Activated T-helper 17 cell treated with anti-CD3 and anti-CD28 coated beads, Interleukin-2, amount 50 U/mL, for 72 hours (primary cell): ENCODE measurements at regions not wholly inside any gene's neighbourhood (a gene's known extent, or its start where the extent isn't known, plus 50 kb on each side); places are given as distances from the start of the nearest gene placed in this dataset.

Experiments
- ATAC-seq: fragments of 150-1000 bp; cut with Tn5 transposase; replicated peaks from 2 replicates; pipeline ENCODE4 v1.10.0; 2021; ENCODE audit warnings: mild to moderate bottlenecking, moderate library complexity
- H3K27ac Mint-ChIP-seq: one replicate; pipeline ENCODE4 v1.8.0; 2022; ENCODE audit warnings: mixed read lengths
- H3K27me3 Mint-ChIP-seq: one replicate; pipeline ENCODE4 v1.8.0; 2022; ENCODE audit warnings: mixed read lengths
- H3K36me3 Mint-ChIP-seq: one replicate; pipeline ENCODE4 v1.8.0; 2022; ENCODE audit warnings: low read depth, mild to moderate bottlenecking, mixed read lengths
- H3K4me1 Mint-ChIP-seq: one replicate; pipeline ENCODE4 v1.8.0; 2022; ENCODE audit warnings: mixed read lengths
- H3K4me3 Mint-ChIP-seq: one replicate; pipeline ENCODE4 v1.8.0; 2022; ENCODE audit warnings: mild to moderate bottlenecking, mixed read lengths
- H3K9me3 Mint-ChIP-seq: one replicate; pipeline ENCODE4 v1.8.0; 2022; ENCODE audit warnings: mixed read lengths

DNA sequence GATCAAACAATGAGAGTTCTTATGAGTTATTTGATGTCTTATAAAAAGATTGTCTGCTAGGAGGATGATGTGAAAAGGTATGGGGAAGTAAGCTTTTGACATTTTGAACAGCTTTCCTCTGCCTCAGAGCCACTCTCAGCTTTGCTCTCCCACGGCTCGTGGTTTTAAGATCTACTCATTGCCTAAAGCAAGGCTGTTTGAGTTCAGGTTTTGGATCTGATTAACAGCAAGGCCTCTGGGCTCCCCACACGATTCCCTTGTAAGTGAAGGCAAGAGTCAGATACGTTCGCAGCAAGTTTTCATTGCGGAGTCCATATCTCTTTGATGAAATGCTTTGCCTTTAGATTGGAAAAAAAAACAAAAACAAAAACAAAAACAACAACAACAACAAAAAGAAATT is 515.0 kb upstream of the SALL1 start:
- Mint-ChIP-seq H3K4me3 (no peak overlapping the region), H3K36me3 (no peaks in the 10 kb centered on the region), H3K27me3 (no peaks in the 10 kb centered on the region), H3K4me1 (no peaks in the 10 kb centered on the region), H3K27ac (no peak overlapping the region), H3K9me3 (peaks cover 19% of the 10 kb centered on the region)
- ATAC-seq, result no peak

DNA sequence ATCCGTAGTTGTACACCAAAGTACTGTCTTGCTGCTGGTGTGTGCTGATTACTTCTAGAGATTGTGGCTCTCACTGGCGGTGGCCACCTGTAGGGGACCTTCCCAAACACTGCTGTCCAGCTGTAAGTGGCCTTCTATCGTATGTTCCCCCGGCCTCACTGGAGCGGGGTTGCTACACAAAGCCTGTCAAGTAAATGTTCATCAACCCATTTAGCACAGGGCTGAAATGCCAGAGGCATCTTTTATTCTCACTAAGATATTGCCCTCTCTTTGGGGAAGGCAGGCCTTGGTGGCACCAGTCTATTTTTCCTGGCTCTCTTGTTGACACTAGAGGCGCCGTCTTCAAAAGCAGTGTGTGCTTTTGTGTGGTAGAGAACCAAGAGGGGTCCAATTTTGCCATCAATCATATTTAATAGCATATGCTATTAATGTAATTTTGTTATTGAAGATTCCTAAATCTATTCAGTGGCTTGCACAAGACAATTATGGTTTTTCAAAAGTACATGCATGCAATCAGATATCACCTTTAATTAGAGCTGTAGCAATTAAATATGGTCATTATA is 514.4 kb upstream of the SALL1 start:
- Mint-ChIP-seq H3K27me3 (no peaks in the 10 kb centered on the region), H3K27ac (no peak overlapping the region), H3K36me3 (no peaks in the 10 kb centered on the region), H3K4me1 (no peaks in the 10 kb centered on the region), H3K4me3 (no peak overlapping the region), H3K9me3 (peaks cover 17% of the 10 kb centered on the region)
- no peak for ATAC-seq

DNA sequence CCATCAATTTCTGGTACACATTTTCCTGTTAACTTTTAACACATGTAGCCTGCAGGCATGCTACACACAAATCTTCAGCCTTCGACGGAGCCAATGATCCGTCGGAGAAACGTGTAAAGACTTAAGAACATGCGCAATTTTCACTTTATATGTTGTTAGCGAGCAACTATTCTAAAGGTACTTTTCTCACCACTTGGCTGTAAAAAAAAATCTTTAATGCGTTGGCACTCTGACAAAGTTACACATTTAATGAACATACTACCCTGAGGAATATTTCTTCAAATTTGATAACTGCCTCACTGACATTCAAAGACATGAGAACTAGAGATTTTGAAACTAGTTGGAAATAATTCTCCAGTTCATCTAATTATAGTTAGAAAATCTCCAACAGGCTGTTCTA is 507.5 kb upstream of the SALL1 start:
- ATAC-seq, result no peak
- Mint-ChIP-seq H3K9me3 (peaks cover 19% of the 10 kb centered on the region), H3K36me3 (no peaks in the 10 kb centered on the region), H3K4me1 (no peaks in the 10 kb centered on the region), H3K4me3 (no peak overlapping the region), H3K27me3 (no peaks in the 10 kb centered on the region), H3K27ac (no peak overlapping the region)

DNA sequence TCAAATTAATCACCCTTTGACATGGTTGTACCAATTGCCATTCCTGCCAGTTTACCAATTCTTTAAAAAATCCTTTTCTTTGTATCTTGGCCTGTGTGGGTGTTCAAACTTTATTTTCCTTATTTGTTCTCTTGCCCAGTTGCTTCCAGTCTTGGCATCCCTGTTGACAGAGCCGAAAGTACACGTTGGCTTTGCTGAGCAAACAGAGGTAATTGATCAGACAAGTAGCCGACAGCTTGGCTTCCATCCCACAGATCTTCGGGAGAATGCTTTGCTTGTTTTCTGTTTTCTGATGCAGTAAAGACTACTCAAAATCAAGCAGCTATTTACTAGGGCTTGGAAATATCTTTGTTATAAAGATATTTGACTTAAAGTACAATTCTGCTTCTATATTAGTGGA is 506.8 kb upstream of the SALL1 start:
- ATAC-seq, result no peak
- Mint-ChIP-seq H3K4me1 (no peaks in the 10 kb centered on the region), H3K27ac (no peak overlapping the region), H3K4me3 (no peak overlapping the region), H3K27me3 (no peaks in the 10 kb centered on the region), H3K9me3 (peaks cover 17% of the 10 kb centered on the region), H3K36me3 (no peaks in the 10 kb centered on the region)

DNA sequence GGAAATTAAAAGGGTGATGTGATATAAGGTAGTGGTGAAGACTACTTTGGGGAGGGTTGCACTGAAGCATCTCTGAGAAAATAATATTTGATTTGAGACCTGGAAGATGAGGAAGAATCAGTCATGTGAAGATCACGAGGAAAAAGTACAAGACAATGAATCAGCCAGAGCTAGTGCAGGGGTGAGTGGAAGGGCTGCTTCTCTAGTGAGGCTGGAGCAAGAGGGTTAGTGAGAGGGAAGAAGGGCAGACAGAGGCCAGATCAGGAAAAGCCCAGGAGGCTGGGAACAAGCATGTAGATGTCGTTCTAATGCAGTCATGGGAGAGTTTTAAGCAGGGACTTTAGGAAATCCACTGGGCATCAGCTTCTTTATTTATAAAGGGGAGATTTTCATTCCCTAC is 504.2 kb upstream of the SALL1 start:
- ATAC-seq, result no peak
- H3K27me3 Mint-ChIP-seq, result no peaks in the 10 kb centered on the region
- H3K36me3 Mint-ChIP-seq, result no peaks in the 10 kb centered on the region

DNA sequence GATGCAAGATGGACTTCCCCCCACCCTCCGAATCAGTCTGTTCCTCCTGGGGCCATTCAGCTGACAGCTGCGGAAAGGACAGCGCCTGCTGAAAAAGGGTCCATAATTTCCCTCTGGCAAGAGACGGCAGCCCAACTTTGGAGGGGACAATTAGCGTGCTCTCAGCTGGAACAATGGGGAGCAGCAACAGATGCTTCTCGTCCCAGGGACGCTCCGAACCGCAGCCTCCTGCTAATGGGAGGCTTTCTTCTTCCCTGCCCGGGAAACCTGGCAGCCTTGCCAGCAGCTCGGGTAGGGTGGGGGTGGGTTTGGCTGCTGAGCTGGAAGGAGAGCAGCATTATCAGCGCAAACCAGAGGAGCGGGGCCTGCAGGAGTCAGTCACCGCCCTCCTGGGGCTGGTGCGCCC is 500.0 kb upstream of the SALL1 start:
- H3K9me3 Mint-ChIP-seq, result peaks cover 10% of the 10 kb centered on the region
- H3K4me3 Mint-ChIP-seq, result no peak overlapping the region
- H3K27ac Mint-ChIP-seq, result no peak overlapping the region
- no peaks in the 10 kb centered on the region for H3K4me1 Mint-ChIP-seq
- no peaks in the 10 kb centered on the region for H3K36me3 Mint-ChIP-seq
- no peak for ATAC-seq
- no peaks in the 10 kb centered on the region for H3K27me3 Mint-ChIP-seq

More for the DNA sequence above, 504.2 kb upstream of the SALL1 start:
- Mint-ChIP-seq H3K4me3 (no peak overlapping the region), H3K27ac (no peak overlapping the region), H3K9me3 (peaks cover 17% of the 10 kb centered on the region), H3K4me1 (no peaks in the 10 kb centered on the region)

DNA sequence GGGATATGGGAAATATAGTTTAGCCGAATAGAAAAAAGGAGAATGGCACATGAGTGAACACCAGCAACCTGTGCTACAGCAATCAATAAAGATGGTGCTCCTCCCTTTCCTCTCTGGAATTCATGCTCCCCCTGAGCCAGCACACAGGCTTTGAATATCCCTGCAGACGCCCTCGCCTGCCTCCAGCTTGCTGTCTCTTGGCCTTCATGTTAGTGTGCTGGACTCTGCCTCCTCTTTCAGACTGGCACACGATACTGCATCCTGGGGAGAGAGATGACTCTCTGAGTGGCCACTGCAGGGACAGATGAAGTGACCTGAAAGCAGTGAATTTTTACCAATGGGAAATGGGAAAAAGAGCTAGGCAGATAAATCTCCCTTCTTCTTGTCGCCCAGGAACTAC is 498.6 kb upstream of the SALL1 start:
- Mint-ChIP-seq H3K4me3 (no peak overlapping the region), H3K9me3 (peaks cover 5% of the 10 kb centered on the region), H3K27ac (no peak overlapping the region), H3K4me1 (no peaks in the 10 kb centered on the region), H3K27me3 (no peaks in the 10 kb centered on the region), H3K36me3 (no peaks in the 10 kb centered on the region)
- ATAC-seq, result no peak

DNA sequence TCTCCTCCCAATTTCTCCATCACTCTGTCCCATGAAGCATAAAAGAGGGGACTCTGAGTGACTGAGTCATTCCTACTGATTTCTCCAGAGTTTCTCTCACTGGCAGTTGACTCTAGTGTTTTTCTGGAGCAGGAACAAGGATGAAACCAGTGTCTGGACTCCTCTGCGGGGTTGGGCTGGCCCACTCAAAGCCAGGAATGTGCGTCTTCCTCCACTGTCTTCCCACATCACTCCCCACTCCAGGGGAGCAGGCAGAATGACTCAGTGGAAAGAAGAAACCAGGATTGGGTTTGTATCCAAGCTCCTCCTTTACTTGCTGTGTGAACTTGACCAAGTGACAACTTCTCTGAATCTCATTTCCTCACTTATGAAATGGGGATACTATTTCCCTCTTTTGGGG is 497.5 kb upstream of the SALL1 start:
- Mint-ChIP-seq H3K4me1 (no peaks in the 10 kb centered on the region), H3K9me3 (peaks cover 1% of the 10 kb centered on the region), H3K27ac (no peak overlapping the region), H3K4me3 (no peak overlapping the region), H3K27me3 (no peaks in the 10 kb centered on the region), H3K36me3 (no peaks in the 10 kb centered on the region)
- no peak for ATAC-seq

DNA sequence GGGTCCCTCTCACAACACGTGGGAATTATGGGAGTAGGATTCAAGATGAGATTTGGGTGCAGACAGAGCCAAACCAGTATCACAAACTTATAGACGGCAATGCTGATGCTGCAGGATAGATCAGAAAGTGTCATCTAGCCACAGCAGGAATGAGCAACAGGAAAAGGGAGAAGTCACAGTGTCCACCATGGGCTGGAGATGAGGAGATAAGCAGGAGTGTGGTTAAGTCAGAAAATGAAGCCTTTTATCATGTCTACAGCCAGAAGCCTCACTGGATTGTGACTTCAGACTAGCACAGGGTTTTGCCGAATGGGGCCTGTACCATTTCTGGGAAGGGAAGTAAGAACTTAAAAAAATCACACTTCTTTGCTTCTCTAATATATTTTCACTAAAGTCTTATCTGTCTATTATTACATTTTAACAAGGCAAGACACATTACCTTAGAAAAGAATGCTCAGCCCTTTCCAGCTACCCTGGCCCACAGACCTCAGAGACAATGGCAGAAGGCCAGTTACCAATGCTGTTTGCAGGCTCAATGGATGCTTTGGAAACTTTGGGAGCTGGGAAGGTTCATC is 490.2 kb upstream of the SALL1 start:
- H3K9me3 Mint-ChIP-seq, result peaks cover 8% of the 10 kb centered on the region
- H3K27me3 Mint-ChIP-seq, result no peaks in the 10 kb centered on the region
- H3K4me3 Mint-ChIP-seq, result no peak overlapping the region
- H3K27ac Mint-ChIP-seq, result no peak overlapping the region
- no peak for ATAC-seq
- no peaks in the 10 kb centered on the region for H3K4me1 Mint-ChIP-seq
- H3K36me3 Mint-ChIP-seq, result no peaks in the 10 kb centered on the region

DNA sequence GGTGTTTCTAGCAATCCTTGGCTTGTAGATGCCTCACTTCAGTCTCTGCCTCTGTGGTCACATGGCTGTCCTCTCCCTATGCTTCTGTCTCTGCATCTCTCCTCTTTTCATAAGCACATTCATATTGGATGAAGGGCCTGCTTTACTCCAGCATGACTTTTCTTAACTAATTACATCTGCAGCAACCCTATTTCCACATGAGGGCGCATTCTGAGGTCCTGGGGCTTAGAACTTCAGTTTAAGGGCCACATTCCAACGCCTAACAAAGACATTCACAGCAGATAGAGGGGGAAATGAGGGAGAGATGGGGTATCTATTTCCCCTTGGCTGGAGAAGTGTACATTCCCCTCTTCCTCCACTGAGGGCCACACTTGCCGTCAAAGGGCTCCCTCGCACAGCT is 489.1 kb upstream of the SALL1 start:
- no peak overlapping the region for H3K27ac Mint-ChIP-seq
- H3K36me3 Mint-ChIP-seq, result no peaks in the 10 kb centered on the region
- H3K9me3 Mint-ChIP-seq, result peaks cover 11% of the 10 kb centered on the region

DNA sequence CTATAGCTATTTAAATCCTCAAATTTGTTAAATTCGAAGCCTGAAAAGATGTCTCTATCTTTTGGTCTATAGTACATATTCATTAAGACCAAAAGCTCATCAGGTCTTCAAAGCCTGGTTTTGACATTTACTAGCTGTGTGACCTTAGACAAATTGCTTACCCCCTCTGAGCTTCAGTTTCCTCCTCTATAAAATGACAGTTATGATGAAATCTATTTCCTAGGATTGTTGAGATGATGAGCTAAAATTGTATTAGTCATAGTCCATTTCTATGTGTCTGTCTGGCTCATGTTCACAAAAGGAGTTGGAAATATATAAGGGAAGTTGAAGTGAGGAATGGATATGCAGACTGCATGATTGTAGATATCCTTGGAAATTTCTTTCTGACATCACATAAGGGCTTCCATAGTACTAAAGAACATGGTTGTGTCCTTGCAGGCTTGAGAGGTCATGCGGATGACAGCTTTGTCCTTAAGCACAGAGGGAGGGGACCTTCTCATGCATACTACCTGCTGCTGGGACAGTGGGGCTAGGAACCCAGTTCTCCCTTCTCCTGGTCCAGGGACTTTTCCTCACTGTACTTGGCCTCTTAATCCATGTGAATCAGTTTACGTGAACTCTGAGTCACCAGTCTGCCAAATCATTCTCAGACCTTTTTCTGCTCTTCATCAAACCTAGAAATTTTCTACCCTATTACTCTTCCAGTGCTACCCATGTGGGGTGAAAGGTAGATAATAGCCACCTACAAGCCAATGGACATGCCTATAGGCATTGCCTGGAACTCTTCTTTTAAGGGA is 487.5 kb upstream of the SALL1 start:
- no peak overlapping the region for H3K4me3 Mint-ChIP-seq
- no peaks in the 10 kb centered on the region for H3K36me3 Mint-ChIP-seq
- H3K9me3 Mint-ChIP-seq, result peaks cover 13% of the 10 kb centered on the region
- no peaks in the 10 kb centered on the region for H3K27me3 Mint-ChIP-seq
- no peaks in the 10 kb centered on the region for H3K4me1 Mint-ChIP-seq
- ATAC-seq, result no peak
- H3K27ac Mint-ChIP-seq, result no peak overlapping the region

More for the DNA sequence above, 489.1 kb upstream of the SALL1 start:
- ATAC-seq, result no peak
- Mint-ChIP-seq H3K4me1 (no peaks in the 10 kb centered on the region), H3K4me3 (no peak overlapping the region), H3K27me3 (no peaks in the 10 kb centered on the region)

DNA sequence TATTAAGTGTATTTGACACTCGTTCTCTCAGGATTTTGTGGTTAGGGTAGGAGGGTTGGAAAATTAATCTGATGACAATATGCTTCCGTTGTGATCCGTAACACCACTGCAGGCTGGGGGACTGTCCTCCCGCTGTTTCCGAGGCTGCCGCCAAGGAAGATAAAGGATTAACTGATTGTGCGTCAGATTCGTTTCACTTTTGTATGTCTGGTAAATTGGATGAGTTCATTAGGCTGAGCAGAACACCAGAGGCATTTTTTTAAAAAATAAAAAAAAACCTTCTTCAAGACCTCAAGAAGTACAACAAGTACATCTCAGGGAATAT is 486.7 kb upstream of the SALL1 start:
- Mint-ChIP-seq H3K9me3 (peaks cover 13% of the 10 kb centered on the region), H3K36me3 (no peaks in the 10 kb centered on the region), H3K4me3 (no peak overlapping the region), H3K27ac (no peak overlapping the region), H3K4me1 (no peaks in the 10 kb centered on the region), H3K27me3 (no peaks in the 10 kb centered on the region)
- ATAC-seq, result no peak

DNA sequence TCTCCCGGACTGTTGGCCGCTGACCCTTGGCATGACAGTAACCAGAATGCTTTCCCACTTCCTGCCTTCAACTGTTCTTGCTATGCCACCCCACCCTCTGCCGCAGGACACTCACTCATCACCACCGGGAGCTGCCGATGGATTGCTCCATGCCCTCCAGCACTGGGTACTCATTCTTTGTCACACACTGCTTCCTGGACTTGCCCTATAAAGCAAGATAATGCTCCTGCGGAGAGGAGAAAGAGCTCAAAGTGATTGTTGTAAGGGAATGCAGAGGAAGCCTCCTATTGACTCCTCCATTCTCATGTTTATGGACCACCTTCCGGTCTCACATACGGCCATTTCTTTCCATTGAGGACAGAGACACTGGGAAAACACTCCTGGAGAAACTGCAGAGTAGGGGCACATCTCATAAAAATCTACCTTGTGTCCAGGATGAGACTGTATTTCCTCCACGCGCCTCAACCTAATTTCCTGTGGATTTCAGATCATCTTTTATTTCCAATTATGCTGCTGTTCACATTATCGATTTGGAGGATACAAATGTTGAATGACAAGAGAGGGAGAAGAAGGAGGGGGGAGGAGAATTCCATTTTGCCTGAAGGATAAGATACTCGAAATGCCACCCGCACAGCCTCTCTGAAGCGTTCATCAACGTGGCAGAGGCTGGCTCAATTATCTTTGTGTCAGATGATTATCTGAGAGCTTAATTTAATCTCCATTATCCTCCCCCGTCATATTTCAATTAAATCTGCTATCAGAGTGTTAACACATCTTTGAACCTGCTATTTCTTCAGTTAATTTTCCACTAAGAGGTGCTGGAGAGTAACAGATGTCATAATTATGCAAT is 486.1 kb upstream of the SALL1 start:
- peaks cover 16% of the 10 kb centered on the region for H3K9me3 Mint-ChIP-seq

DNA sequence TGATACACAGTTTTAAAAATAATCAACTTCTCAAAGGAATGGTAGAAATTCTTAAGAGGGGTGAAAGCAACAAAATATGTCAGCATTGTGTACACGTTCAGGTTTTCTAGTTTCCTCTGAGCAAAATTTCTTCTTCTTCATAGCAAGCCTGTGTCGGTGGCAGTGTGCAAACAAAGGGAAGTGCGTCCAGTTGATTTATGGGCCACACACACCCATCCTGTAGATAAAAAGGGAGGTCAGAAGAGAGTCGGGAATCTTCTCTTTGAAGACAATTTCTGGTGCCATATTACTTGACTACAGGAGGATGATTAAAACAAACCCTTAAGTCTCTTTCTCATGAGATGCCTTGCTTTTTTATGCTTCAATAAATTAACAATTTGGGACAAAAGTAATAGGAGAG is 484.1 kb upstream of the SALL1 start:
- Mint-ChIP-seq H3K4me1 (no peaks in the 10 kb centered on the region), H3K27me3 (no peaks in the 10 kb centered on the region), H3K36me3 (no peaks in the 10 kb centered on the region), H3K4me3 (no peak overlapping the region), H3K9me3 (peaks cover 17% of the 10 kb centered on the region), H3K27ac (no peak overlapping the region)
- no peak for ATAC-seq

More for the DNA sequence above, 486.1 kb upstream of the SALL1 start:
- H3K4me1 Mint-ChIP-seq, result no peaks in the 10 kb centered on the region
- no peak for ATAC-seq
- no peaks in the 10 kb centered on the region for H3K27me3 Mint-ChIP-seq
- H3K36me3 Mint-ChIP-seq, result no peaks in the 10 kb centered on the region
- H3K4me3 Mint-ChIP-seq, result no peak overlapping the region
- H3K27ac Mint-ChIP-seq, result no peak overlapping the region

DNA sequence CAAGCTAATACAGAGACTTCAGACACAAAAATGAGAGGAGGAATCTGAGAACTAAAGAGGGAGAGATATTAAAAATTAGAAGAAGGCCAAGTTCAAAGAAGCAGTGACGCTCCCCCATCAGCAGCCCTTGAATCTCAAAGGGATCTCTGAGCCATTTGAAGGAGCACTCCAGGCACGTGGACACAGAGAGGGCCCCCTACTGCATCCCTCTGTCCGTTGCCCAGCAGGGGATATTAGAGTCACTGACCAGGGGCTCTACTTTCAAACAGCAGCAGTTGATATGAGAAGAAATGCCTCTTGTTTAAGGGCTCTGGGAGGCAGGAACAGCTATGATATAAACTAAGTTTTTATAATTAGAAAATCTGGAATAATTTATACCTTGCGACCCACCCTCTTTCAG is 479.0 kb upstream of the SALL1 start:
- Mint-ChIP-seq H3K4me3 (no peak overlapping the region), H3K27me3 (no peaks in the 10 kb centered on the region), H3K4me1 (no peaks in the 10 kb centered on the region), H3K27ac (no peak overlapping the region), H3K9me3 (peaks cover 17% of the 10 kb centered on the region), H3K36me3 (no peaks in the 10 kb centered on the region)
- no peak for ATAC-seq
